GM12873 (cell line): ENCODE measurements at regions not wholly inside any gene's neighbourhood (a gene's known extent, or its start where the extent isn't known, plus 50 kb on each side); places are given as distances from the start of the nearest gene placed in this dataset.

Experiments used
- TF ChIP-seq, protein P1 (sequence below): IDR thresholded peaks from 2 replicates; pipeline ENCODE4 v1.5.1; 2012; ENCODE audit warnings: low read depth, mild to moderate bottlenecking, moderate library complexity, low read length, control low read depth; ENCODE audit not compliant: insufficient read depth; ENCODE audit errors: missing control alignments

DNA sequence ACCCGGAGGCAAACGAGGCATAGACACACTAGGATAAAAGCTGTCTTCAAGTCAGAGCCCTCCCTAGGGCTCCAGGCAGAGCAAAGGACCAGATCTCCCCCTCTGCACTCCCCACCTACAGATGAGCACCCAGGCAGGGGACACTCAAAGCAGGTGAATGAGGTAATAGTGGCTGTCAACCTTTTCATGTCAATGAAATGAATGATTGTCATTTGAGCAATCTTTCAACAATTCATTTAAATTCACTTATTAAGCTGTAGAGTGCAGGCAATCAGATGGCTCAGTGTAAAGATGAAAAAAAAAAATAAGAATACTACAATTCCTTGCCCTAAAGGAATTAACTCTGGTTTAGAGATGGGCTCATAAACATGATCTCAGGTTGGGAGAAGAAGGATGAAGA, 427.8 kb upstream of the ISX start:
- TF ChIP-seq, protein P1, sequence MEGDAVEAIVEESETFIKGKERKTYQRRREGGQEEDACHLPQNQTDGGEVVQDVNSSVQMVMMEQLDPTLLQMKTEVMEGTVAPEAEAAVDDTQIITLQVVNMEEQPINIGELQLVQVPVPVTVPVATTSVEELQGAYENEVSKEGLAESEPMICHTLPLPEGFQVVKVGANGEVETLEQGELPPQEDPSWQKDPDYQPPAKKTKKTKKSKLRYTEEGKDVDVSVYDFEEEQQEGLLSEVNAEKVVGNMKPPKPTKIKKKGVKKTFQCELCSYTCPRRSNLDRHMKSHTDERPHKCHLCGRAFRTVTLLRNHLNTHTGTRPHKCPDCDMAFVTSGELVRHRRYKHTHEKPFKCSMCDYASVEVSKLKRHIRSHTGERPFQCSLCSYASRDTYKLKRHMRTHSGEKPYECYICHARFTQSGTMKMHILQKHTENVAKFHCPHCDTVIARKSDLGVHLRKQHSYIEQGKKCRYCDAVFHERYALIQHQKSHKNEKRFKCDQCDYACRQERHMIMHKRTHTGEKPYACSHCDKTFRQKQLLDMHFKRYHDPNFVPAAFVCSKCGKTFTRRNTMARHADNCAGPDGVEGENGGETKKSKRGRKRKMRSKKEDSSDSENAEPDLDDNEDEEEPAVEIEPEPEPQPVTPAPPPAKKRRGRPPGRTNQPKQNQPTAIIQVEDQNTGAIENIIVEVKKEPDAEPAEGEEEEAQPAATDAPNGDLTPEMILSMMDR = no peak

DNA sequence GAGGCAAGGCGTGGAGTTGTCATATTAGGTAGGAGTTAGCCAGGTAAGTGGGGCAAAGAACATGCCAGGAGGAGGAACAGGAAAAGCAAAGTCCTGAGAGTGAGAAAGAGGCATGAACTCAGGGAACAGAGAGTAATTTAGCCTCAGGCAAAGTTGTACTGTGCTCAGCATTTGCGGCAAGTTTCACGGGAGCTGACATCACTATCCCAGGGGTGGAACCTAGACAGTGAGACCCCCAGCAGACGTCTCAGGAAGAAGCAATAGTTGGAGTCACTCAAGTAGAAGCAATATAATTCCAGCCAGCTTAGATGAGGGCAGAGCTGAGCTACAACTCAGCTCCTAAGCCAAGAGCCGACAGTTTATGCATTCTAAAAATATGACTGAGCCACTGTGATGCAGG, 426.0 kb upstream of the ISX start:
- TF ChIP-seq, protein P1 = no peak

DNA sequence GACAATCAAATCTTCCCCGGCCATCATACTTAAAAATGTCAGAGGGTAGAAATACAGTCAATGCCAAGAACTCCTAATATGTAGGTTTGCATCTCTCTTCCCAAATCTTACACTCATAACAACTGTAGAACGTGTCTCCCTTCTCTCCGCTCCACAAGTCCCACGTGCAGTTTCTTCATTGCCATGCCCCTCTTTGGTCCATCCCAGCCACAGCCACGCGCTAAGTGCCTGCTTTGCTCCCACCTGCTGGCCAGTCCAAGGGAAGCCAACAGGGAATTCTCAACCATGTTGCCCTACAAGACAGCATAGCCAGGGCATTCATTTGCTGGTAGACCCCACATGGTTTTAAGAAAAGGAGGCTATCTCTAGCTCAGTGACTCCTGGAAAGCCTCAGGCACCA, 420.6 kb upstream of the ISX start:
- TF ChIP-seq, protein P1 = no peak

DNA sequence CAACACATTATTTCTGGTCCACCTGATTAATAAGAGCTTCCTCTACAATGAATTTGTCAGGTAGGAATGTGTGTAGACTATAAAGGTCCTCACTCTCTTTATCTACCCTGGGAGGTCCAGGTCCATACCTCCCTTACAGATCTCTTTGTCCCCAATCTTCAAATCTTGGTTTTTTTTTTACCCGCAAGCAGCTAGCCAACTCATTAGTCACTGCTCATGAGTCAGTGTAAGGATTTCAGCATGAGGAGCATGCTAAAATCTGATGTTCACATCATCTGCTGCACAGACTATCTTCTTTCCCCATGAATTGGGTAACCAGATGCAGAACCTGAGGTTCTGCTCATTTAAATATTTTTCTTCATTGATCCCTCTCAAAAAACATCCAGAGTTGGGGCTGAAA, 397.0 kb upstream of the ISX start:
- TF ChIP-seq, protein P1 = no peak

DNA sequence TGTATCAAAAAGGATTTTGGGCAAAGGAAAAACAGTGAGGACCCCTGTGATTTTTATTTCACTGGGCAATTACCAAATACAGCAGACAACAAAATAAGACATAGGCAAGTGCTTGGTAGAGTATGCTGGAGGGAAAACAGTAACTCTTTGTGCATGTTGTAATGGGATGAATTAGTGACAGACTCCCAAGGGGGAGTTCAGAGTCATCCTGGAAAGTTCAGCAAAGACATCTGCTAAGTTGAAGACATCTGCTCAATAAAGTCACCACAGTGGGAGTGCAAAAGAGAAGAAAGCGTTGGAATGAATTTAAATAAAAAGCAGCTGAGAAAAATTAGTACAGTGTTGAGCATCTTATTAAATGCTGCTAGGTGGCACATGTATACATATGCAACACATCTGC, 378.8 kb upstream of the ISX start:
- TF ChIP-seq, protein P1 = no peak

DNA sequence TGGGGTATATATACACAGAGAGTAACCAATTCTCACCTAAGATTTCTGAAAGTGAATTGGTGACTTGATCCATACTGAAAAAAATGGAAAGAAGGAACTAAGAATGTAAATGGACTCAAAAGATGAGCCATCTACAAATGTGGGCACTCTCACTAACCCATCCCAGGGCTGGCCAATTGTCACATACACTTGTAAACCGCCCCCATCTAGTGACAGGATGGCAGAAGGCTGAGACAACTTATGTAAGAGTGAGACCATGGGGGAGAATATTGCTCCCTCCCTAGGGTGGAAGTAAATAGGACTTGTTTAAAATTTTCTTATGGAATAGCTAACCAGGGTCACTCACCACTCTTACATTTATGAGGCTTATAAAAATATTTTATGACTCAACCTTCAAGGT, 377.1 kb upstream of the ISX start:
- TF ChIP-seq, protein P1 = no peak

DNA sequence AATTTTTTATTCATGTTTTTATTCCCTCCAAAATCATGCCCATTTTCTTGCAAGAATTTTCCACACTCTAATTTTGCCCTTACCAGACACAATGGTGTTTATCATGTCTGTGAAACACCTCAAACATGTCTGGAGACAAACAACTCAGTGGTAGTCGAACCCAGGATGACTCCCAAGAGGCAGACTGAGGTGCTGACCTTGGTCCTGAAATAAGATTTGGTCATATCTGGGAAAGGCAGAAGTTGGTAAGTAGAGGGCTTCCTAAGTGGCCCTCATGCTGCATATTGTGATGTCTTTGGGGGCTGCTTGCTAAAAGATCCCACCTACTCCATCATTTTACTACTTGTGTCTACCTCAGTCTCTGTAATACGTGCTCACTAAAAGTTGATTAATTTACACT, 369.4 kb upstream of the ISX start:
- TF ChIP-seq, protein P1 = no peak
